ENCODE measurements at regions not wholly inside any gene's neighbourhood (a gene's known extent, or its start where the extent isn't known, plus 50 kb on each side); places are given as distances from the start of the nearest gene placed in this dataset.

GRCh38 chr7:51689547-51689946 is 372.9 kb upstream of the COBL start:
- DNase-seq (ENCODE audit: low read depth in 2 of 2), result no peak

- no peak for DNase-seq (ENCODE audit: low read depth in 2 of 2)
Measured at GRCh38 chr7:51685794-51686193, 369.2 kb upstream of the COBL start.

GRCh38 chr7:51680594-51681399 is 364.2 kb upstream of the COBL start:
- DNase-seq (ENCODE audit: low read depth in 2 of 2), result no peak

DNA sequence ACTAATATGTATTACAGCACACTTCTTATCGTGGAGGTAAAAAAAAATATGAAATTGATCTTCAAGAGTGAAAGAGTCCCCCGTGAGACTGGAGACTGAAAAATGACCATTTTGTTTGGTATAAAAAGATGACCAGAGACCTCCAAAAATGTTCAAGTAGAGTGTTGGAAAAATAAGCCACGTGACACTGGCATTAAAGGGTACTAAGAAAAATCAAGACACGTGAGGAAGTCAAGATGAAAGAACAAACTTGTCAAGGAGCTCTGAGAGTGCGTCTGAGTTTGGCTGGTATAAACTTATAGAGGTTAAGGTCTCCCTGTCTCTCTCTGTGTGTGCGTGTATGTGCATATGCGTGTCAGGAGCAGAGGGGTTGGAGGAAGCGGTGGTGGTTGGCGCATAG is 362.7 kb upstream of the COBL start:
- DNase-seq (ENCODE audit: low read depth in 2 of 2), result no peak

DNA sequence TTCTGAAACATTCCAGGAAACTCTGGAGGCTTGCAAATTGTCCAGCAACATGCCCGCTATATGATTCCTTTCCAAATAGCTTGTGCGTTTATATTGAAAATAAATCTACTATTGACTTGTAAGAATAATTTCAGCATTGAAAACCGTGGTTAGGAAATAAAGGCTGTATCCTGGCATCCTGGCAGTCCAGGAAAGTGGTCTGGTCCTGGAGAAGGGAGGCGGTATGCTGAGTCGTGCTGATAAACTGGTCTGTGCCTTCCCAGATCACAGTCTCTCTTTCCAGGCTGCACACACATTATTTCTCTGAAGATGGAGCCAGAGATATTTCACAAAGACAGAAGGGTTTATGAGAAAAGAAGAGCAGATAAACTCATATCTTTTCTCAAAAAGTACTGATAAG is 350.1 kb upstream of the COBL start:
- no peak for DNase-seq (ENCODE audit: low read depth in 2 of 2)

GRCh38 chr7:51666266-51666665 is 349.7 kb upstream of the COBL start:
- DNase-seq (ENCODE audit: low read depth in 2 of 2), result no peak

- no peak for DNase-seq (ENCODE audit: low read depth in 2 of 2)
Measured at GRCh38 chr7:51665045-51665780, 348.6 kb upstream of the COBL start.

DNA sequence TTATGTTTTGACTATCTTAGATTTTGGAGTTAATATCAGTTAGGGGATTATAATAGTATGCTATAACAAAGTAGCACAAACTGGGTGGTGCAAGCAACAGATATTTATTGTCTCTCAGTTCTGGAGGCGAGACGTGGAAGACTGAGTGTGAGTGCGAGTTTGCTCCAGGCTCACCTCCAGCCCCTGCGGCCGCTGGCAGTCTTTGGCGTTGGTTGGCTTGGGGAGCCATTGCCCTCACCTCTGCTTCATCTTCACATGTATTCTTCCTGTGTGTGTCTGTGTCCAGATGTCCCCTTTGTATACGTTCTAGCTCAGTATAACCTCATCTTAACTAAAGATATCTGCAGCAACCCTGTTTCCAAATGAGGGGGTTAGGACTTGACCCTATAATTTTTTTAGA is 343.9 kb upstream of the COBL start:
- DNase-seq (ENCODE audit: low read depth in 2 of 2), result no peak

GRCh38 chr7:51658684-51659083 is 342.1 kb upstream of the COBL start:
- DNase-seq (ENCODE audit: low read depth in 2 of 2), result no peak

GRCh38 chr7:51647931-51648351 is 331.3 kb upstream of the COBL start:
- DNase-seq (ENCODE audit: low read depth in 2 of 2), result no peak

DNA sequence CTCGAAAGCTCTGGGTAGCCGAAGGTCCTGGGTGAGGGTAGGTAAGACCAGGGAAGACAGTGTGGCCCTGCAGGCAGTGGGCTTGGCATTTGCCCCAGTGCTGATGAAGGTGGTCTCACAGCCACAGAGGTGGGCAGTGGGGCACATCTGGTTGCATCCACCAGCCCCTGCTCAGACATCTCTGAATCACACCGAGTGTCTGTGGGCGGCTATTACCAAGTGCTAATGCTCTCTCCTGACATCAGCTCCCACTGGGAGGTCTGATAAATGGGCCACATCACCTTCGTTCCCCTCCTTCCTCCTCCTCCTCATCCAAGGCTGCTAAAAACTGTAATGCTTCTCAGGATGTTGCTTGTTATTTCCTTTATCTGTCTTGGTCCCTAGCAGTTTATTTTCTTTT is 330.9 kb upstream of the COBL start:
- DNase-seq (ENCODE audit: low read depth in 2 of 2), result no peak

- DNase-seq (ENCODE audit: low read depth in 2 of 2), result no peak
Measured at GRCh38 chr7:51645702-51646298, 329.2 kb upstream of the COBL start.

GRCh38 chr7:51645255-51645654 is 328.6 kb upstream of the COBL start:
- no peak for DNase-seq (ENCODE audit: low read depth in 2 of 2)

DNA sequence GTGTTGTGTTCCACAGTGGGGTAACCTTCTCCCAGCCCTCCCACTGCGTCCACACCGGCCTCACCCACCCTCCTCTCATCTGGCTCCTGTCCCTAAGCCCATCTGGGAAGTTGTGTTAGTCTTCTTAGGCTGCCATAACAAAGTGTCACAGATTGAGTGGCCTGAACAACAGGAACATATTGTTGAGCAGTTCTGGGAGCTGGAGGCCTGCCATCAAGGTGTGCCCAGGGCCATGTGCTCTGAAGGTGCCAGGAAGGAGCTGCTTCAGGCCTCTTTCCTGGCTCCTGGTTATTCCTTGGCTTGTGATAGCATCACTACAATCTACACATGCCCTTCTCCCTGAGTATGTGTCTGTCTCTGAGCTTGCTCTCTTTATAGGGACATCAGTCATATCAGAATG is 327.6 kb upstream of the COBL start:
- DNase-seq (ENCODE audit: low read depth in 2 of 2), result no peak

- no peak for DNase-seq (ENCODE audit: low read depth in 2 of 2)
Measured at GRCh38 chr7:51640841-51641240, 324.2 kb upstream of the COBL start.

GRCh38 chr7:51639661-51640334 is 323.2 kb upstream of the COBL start:
- no peak for DNase-seq (ENCODE audit: low read depth in 2 of 2)

DNA sequence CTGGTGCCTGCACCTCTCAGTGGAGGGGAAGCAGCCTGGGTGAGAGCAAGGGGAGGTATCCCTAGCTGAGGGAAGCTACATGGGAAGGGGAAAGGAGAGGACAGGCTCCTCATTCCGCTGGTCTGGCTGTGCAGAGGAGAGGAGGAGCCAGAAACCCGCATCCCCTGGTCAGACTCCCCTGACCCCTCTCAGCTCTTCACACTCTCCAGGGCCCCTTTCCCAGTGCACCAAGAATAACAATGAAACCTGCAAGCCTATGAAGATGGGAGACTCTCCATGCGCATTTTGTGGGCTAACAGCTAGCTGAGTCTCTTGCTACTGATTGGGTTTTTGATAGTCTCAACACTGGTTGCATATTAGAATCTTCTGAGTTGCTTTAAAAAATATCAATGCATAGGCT is 319.9 kb upstream of the COBL start:
- DNase-seq (ENCODE audit: low read depth in 2 of 2), result no peak

DNA sequence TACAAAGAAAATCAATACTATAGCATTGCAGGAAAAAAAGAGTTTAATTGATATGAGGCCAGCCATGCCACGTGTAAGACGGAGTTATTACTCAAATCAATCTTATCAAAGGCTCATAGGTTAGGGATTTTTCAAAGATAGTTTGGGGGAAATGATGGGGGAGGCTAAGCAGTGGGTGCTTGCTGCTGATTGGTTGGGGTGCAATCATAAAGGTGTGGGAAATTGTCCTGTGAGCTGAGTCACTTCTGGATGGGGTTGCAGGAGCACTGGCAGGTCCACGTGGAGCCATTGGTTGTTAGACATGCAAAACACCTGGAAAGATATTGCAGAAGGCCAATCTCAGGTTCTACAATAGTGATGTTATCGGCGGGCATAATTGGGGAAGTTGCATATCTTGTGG is 319.2 kb upstream of the COBL start:
- no peak for DNase-seq (ENCODE audit: low read depth in 2 of 2)

DNA sequence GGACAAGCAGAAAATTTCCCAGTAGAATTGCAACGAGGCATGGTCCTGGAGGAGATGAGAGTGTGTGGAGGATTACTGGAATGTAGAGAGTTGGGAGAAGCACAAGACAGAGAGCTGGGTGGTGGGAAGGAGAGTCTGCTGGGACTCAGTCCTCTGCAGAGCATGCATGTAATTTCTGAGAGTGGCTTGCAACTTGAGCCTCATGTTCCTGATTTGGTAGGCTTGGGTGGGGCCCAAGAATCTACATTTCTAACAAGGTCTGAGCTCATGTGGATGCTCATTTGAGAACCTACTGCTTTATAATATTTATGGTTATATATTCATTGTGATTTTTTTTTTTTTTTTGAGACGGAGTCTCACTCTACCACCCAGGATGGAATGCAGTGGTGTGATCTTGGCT is 317.9 kb upstream of the COBL start:
- DNase-seq (ENCODE audit: low read depth in 2 of 2), result no peak

- no peak for DNase-seq (ENCODE audit: low read depth in 2 of 2)
Measured at GRCh38 chr7:51634025-51634424, 317.4 kb upstream of the COBL start.

DNA sequence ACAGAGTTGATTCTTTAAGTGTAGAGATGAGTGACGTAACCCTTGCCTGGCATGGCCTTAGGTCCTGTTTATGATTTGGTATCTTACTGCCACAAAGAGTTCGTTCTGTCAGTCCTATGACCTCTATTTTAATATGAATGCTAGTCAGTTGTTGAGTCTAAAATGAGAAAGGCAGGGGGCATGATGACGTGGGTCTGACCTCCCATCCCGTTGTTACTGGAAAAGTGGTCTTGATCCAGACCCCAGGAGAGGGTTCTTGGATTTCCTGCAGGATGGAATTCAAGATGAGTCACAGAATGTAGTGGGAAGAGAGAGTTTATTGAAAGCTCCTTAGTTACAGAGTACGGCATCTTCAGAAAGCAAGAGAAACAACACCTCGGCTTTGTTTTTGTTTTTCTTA is 317.0 kb upstream of the COBL start:
- no peak for DNase-seq (ENCODE audit: low read depth in 2 of 2)

DNA sequence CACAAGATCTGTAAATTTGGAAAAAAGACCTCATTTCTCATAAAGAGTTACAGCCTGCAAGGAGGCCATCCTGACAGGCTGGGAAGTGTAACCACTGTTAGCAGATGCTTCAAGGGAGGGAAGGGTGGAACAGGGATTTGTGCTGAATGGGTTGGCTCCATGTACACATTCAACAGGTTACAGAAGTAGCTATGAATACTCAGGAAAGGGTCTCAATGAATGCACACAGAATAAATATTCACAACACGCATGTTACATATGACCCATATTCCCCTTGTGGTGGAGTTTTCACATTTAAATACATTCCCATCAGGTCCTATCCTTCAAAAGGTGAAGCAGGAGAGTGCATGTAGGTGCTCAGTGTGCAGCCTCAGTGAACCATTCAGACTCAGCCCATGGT is 316.4 kb upstream of the COBL start:
- no peak for DNase-seq (ENCODE audit: low read depth in 2 of 2)

Measured in stimulated activated CD4-positive, alpha-beta T cell treated with anti-CD3 and anti-CD28 coated beads, Interleukin-4, amount 100 ng/mL, for 48 hours (primary cell).